Embryonic facial prominence (tissue), 1 donor: ENCODE measurements at regions not wholly inside any gene's neighbourhood (a gene's known extent, or its start where the extent isn't known, plus 50 kb on each side); places are given as distances from the start of the nearest gene placed in this dataset.
"Not testable (repeated sequence)": the region's sequence is repeated elsewhere in the genome, so short reads cannot be mapped to it uniquely, and the experiment has no call there.

ENCODE experiments used
- DNase-seq: peaks from one replicate; pipeline ENCODE4 v3.0.0-alpha.2; 2016; ENCODE audit errors: extremely low spot score

- DNase-seq = no peak
Measured at GRCh38 chr16:85202631-85203461, 90.6 kb upstream of the CIBAR2 start.

GRCh38 chr16:85203462-85203813 is 91.2 kb upstream of the CIBAR2 start:
- DNase-seq = no peak

GRCh38 chr16:85204242-85205010 is 92.2 kb upstream of the CIBAR2 start:
- no peak for DNase-seq

GRCh38 chr16:85205257-85205656 is 93.0 kb upstream of the CIBAR2 start:
- not testable (repeated sequence) for DNase-seq

GRCh38 chr16:85205747-85206471 is 93.6 kb upstream of the CIBAR2 start:
- no peak for DNase-seq

- no peak for DNase-seq
Measured at GRCh38 chr16:85206472-85207356, 94.4 kb upstream of the CIBAR2 start.

GRCh38 chr16:85207357-85207921 is 95.2 kb upstream of the CIBAR2 start:
- no peak for DNase-seq

GRCh38 chr16:85208181-85208580 is 95.9 kb upstream of the CIBAR2 start:
- DNase-seq = no peak

- DNase-seq = no peak
Measured at GRCh38 chr16:85208643-85209520, 96.6 kb upstream of the CIBAR2 start.

- no peak for DNase-seq
Measured at GRCh38 chr16:85209526-85210121, 97.4 kb upstream of the CIBAR2 start.

GRCh38 chr16:85210423-85211169 is 98.3 kb upstream of the CIBAR2 start:
- no peak for DNase-seq

- no peak for DNase-seq
Measured at GRCh38 chr16:85211271-85211801, 99.1 kb upstream of the CIBAR2 start.

- no peak for DNase-seq
Measured at GRCh38 chr16:85213926-85214675, 101.8 kb upstream of the CIBAR2 start.

GRCh38 chr16:85215478-85216118 is 103.3 kb upstream of the CIBAR2 start:
- no peak for DNase-seq

- DNase-seq = no peak
Measured at GRCh38 chr16:85216522-85217375, 104.5 kb upstream of the CIBAR2 start.

- peak; percentile 84 for DNase-seq
Measured at GRCh38 chr16:85220125-85220839, 108.0 kb upstream of the CIBAR2 start.
